PC-3 (cell line): ENCODE measurements at regions not wholly inside any gene's neighbourhood (a gene's known extent, or its start where the extent isn't known, plus 50 kb on each side); places are given as distances from the start of the nearest gene placed in this dataset.

Experiments
- CTCF ChIP-seq: fragments of 300-600 bp; sonication (generic); conservative IDR thresholded peaks from 2 replicates; pipeline ENCODE4 v1.5.1; 2017; ENCODE audit warnings: antibody characterized with exemption, low read depth, mild to moderate bottlenecking, low read length
- EZH2 ChIP-seq: fragments of 300-600 bp; sonication (generic); IDR thresholded peaks from one replicate; pipeline ENCODE4 v1.6.1; 2017; ENCODE audit warnings: antibody characterized with exemption, mild to moderate bottlenecking, low read length; ENCODE audit not compliant: unreplicated experiment
- EZH2phosphoT487 ChIP-seq: fragments of 300-600 bp; sonication (generic); IDR thresholded peaks from 2 replicates; pipeline ENCODE4 v1.6.1; 2018; ENCODE audit warnings: mild to moderate bottlenecking, antibody characterized with exemption, low read length, borderline replicate concordance

DNA sequence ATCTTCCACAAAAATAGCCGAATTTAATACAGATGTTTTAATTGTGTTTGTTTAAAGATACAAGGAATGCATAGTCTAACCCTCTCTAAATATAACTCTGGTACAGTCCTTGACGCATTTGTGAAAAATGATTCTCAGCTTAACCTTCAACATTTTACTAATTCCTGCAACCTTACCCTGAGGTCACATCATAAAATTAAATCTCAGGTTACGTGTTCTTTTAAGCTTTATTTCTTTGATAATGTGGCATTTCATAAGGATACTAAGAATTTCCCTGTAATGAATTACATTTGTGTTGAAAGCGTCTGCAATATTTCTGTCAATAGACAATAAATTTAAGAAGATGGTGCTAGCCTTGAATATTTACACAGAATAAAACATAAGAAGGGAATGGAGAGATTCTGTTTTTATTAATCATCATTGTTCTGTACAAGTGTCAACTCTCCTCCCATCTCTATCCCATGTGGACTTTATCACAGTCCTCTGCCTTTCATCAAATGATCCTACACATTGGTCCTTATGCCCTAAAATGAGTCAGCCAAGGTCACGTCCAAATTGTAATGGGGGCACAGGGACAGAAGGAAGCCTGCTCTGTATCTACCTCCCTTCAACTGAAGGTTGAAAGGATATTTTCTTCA, 769.3 kb upstream of the FLRT2 start:
- no peak for TF ChIP-seq CTCF
- no peak for TF ChIP-seq EZH2
- TF ChIP-seq EZH2phosphoT487, result no peak
